GM13977 (cell line): ENCODE measurements at regions not wholly inside any gene's neighbourhood (a gene's known extent, or its start where the extent isn't known, plus 50 kb on each side); places are given as distances from the start of the nearest gene placed in this dataset.

ENCODE experiments used
- DNase-seq: peaks from one replicate; pipeline ENCODE4 v3.0.0; 2012; ENCODE audit warnings: low spot score
- in situ Hi-C: fragments of 300-500 bp; cut with MboI; formaldehyde crosslinking; loops from one replicate; pipeline ENCODE4 v1.12.0; 2022; ENCODE audit warnings: low sequenced_read_pairs, low pct_unique_long_range_greater_than_20kb, mixed read lengths, inconsistent platforms; ENCODE audit not compliant: unreplicated experiment
- TF ChIP-seq, protein P1 (sequence below): IDR thresholded peaks from 2 replicates; pipeline ENCODE4 v1.5.1; 2012; ENCODE audit warnings: mild to moderate bottlenecking, control low read depth; ENCODE audit not compliant: insufficient read depth; ENCODE audit errors: extremely low read depth, missing control alignments

DNA sequence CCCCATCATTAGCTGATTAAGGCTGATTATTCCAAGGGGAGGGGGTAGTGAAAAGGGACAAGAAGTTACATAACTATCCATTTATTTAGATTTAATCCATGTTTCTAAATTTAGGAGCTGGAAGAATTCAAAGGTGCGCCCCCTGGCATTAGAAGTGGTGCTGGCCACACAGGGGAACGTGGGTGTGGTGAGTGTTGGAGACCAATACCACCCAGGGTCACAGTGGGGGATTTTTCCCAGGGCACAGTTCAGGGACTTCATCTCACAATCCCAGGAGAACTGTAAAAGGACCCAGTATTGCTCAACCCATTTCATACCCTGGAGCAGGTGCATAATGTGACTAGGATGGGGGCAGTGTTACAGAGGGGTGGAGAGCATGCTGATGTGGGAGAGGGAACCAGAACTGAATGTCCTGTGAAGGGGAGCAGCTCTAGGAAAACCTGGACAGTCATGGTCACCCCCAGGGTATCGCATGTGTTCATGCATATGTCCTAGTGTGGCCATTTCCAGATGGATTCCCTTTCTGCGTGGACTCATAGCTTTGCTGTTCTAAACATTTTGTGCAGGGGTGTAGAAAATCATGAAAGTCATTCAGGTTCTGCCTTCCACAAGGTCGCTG, 110.3 kb downstream of the LSM3 start:
- in situ Hi-C loops, result no loop called here
- TF ChIP-seq, protein P1, sequence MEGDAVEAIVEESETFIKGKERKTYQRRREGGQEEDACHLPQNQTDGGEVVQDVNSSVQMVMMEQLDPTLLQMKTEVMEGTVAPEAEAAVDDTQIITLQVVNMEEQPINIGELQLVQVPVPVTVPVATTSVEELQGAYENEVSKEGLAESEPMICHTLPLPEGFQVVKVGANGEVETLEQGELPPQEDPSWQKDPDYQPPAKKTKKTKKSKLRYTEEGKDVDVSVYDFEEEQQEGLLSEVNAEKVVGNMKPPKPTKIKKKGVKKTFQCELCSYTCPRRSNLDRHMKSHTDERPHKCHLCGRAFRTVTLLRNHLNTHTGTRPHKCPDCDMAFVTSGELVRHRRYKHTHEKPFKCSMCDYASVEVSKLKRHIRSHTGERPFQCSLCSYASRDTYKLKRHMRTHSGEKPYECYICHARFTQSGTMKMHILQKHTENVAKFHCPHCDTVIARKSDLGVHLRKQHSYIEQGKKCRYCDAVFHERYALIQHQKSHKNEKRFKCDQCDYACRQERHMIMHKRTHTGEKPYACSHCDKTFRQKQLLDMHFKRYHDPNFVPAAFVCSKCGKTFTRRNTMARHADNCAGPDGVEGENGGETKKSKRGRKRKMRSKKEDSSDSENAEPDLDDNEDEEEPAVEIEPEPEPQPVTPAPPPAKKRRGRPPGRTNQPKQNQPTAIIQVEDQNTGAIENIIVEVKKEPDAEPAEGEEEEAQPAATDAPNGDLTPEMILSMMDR, result no peak
- DNase-seq, result no peak

DNA sequence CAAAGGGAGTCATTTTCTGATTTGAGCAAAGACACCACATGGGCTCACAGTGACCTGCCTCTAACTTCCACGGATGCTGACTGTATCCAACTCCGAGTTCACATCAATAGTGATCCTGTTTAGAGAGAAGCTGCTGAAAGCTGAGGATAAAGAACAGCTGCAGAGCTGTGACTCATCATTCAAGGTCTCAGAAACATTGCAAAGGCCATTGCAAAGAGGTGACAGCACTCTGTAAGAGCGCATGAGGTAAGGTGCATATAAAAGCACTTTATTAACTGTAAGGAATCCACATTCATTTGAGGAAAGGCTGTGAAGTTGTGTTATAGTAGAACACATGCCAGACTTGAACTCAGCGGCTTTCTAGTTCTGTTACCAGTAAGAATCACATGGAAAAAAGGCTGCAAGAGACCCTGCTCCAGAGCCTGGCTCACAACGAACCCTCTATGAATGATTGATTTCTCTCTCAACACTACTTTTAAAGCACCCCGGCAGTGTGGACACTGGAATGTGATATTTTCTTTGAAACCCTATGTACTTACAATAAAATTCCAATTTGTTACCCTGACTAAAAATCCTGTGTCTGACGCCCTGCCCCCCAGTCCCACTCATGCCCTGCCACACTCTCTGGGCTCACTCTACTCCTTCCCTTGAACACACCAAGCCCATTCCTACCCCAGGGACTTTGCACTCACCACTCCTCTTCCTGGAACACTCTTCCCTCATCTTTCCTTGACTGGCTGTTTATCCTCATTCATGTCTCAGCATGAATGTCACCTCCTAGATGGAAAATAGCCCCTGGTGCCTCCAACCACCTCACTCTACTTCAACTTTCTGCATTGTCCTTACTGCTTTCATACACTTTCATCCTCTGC, 111.2 kb downstream of the LSM3 start:
- TF ChIP-seq, protein P1, result no peak
- in situ Hi-C loops, result no loop called here
- no peak for DNase-seq

DNA sequence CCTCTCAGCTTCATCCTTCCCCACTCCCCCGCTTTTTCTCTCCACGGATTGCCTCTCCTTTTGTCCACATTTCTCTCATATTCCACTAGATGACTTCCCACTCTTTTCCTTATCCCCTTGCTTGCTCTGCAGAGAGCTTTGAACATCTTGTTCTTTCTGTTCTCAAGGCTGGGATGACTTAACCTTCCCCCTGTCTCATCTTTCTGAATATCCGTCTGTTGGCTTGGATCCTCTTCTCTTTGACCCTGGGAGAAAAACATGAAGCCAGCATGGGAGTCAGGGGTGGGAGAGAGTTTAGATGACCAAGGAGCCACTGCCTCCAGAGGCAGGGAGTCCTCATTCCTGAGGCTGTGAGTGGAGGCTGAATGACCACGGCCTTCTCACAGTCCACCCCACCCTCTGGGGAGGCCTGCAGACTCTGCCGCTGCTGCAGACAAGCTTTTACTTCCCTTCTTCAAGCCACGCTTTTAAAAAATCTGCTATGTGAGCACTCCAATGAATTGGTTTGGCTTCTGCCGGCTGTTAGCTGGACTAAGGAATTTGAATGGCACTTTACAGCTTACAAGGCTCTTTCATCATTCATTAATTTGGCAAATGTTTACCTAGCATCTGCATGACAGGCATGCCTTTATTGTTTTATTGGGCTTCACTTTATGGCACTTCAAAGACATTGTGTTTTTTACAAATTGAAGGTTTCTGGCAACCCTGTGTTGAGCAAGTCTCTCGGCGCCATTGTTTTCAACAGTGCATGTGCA, 111.6 kb upstream of the SLC6A6 start:
- in situ Hi-C loops, result no loop called here
- DNase-seq, result no peak
- TF ChIP-seq, protein P1, result no peak

DNA sequence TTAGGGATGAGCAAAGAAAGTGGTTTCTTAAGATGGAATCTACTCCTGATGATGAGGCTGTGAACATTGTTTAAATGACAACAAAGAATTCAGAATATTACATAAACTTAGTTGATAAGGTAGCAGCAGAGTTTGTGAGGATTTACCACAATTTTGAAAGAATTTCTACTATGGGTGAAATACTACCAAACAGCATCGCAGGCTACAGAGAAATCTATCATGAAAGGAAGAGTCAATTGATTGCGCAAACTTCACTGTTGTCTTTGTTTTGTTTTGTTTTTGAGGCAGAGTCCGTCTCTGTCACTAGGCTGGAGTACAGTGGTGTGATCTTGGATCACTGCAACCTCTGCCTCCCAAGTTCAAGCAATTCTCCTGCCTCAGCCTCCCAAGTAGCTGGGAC, 107.4 kb upstream of the SLC6A6 start:
- TF ChIP-seq, protein P1, result no peak
- DNase-seq, result no peak
- in situ Hi-C loops, result no loop called here

DNA sequence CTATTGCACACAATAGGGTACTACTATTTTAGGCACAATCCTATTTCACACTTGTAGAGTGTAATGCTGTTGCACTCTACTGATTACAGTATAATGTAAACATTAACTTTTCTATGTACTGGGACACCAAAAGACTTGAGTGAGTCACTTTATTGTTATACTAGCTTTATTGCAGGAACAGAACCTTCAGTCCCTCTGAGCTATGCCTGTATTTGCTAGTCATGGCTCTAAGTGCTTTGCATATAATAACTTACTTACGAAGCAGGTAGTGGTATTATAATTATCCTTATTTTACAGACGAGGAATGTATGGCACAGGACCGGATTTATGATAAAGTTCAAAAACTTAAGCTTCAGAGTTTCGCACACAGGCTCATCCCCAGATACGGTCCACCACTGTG, 106.6 kb upstream of the SLC6A6 start:
- TF ChIP-seq, protein P1, result no peak
- no peak for DNase-seq
- in situ Hi-C loops, result no loop called here

DNA sequence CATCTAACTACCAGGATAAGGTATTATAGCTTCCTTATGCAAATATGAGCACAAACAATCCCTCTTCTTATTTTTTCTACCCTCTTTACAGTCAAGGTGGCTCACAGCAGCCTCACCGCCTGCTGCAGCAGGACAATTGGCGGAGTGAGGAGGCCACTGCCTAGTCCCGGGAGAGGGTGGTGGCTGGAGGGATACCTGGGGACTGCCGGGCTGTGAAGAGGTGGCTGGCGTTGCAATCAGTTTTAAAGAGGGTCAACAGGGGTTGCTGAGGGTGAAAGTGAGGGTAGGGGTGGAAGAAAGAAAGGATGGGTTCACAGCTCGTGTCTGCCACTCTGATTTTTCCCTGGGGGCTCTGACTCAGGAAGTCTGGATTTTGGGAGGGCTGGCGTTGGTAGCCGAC, 105.1 kb upstream of the SLC6A6 start:
- DNase-seq, result no peak
- in situ Hi-C loops, result no loop called here
- TF ChIP-seq, protein P1, result no peak
